ENCODE measurements at regions not wholly inside any gene's neighbourhood (a gene's known extent, or its start where the extent isn't known, plus 50 kb on each side); places are given as distances from the start of the nearest gene placed in this dataset.
"Not testable (repeated sequence)": the region's sequence is repeated elsewhere in the genome, so short reads cannot be mapped to it uniquely, and the experiment has no call there.

- DNase-seq (ENCODE audit: low spot score): no peak
- no peaks in the 10 kb centered on the region for H3K79me2 ChIP-seq (ENCODE audit: insufficient read depth, low read length)
- H3K9me3 ChIP-seq (ENCODE audit: low read length): no peaks in the 10 kb centered on the region
- ChIA-PET POLR2A (no interaction called here), CTCF (ENCODE audit: low intra/inter-chr PET ratio, low total read pairs) (no interaction called here)
- ATAC-seq: no peak
- no peak overlapping the region for H2AFZ ChIP-seq (ENCODE audit: low read length)
- in situ Hi-C loops (cut with HindIII; ENCODE audit: extremely low pct_ligation_motif_present, low pct_unique_long_range_greater_than_20kb) (no loop called here), intact Hi-C loops (cut with micrococcal nuclease; ENCODE audit: unreplicated experiment) (no loop called here)
- no peaks in the 10 kb centered on the region for H3K4me1 ChIP-seq (ENCODE audit: insufficient read depth, low read length)
- H3K9ac ChIP-seq (ENCODE audit: insufficient read depth, low read depth, low read length): no peak overlapping the region
- no TSS peak for BruUV-seq (replicated peaks)
- peaks cover 0 to 2% of the 10 kb centered on the region in 2 experiments; a peak in 2 of 5 replicates for H3K27me3 ChIP-seq (ENCODE audit: control insufficient read depth in 1 of 2, insufficient read depth in 2 of 2, low read length in 2 of 2)
- FAIRE-seq: no peak
- H3K36me3 ChIP-seq (replicated peaks in 1 of 2; ENCODE audit: control insufficient read depth in 1 of 2, insufficient read depth in 2 of 2, low read length in 2 of 2): no peaks in the 10 kb centered on the region
- WGBS (ENCODE audit: low lambda C conversion rate): 19% methylated on average over 4 of the region's 4 CpGs
- no peak overlapping the region for H3K4me3 ChIP-seq (replicated peaks in 1 of 3; ENCODE audit: insufficient read depth in 1 of 3, low read depth in 2 of 3, low read length in 3 of 3)
- H3K4me2 ChIP-seq (ENCODE audit: low read depth, low read length): no peak overlapping the region
- no peak for TF ChIP-seq LBX2 (CRISPR knock-in tag; IDR thresholded peaks at IDR 0.05; ENCODE audit: borderline replicate concordance)
- TF ChIP-seq NR2F1 (CRISPR knock-in tag; IDR thresholded peaks at IDR 0.05): peak in 1 of 2 experiments; percentile 54; a peak in 1 of 4 replicates
- H3K27ac ChIP-seq (ENCODE audit: extremely low read length, insufficient read depth, low read length): no peak overlapping the region
- no peaks in the 10 kb centered on the region for H4K20me1 ChIP-seq (ENCODE audit: insufficient read depth, low read length)
Measured at GRCh38 chr9:107569174-107569573, 79.6 kb upstream of the KLF4 start.

GRCh38 chr9:107568406-107568805 is 78.8 kb upstream of the KLF4 start:
- H3K27ac ChIP-seq (ENCODE audit: extremely low read length, insufficient read depth, low read length); POLR2A ChIA-PET; H3K9ac ChIP-seq (ENCODE audit: insufficient read depth, low read depth, low read length); H3K79me2 ChIP-seq (ENCODE audit: insufficient read depth, low read length); DNase-seq (ENCODE audit: low spot score); H3K27me3 ChIP-seq (ENCODE audit: control insufficient read depth in 1 of 2, insufficient read depth in 2 of 2, low read length in 2 of 2); H2AFZ ChIP-seq (ENCODE audit: low read length); H3K36me3 ChIP-seq (replicated peaks in 1 of 2; ENCODE audit: control insufficient read depth in 1 of 2, insufficient read depth in 2 of 2, low read length in 2 of 2); H3K4me1 ChIP-seq (ENCODE audit: insufficient read depth, low read length); BruUV-seq (replicated peaks); H4K20me1 ChIP-seq (ENCODE audit: insufficient read depth, low read length); intact Hi-C loops (cut with micrococcal nuclease; ENCODE audit: unreplicated experiment); CTCF ChIA-PET (ENCODE audit: low intra/inter-chr PET ratio, low total read pairs); H3K4me3 ChIP-seq (replicated peaks in 1 of 3; ENCODE audit: insufficient read depth in 1 of 3, low read depth in 2 of 3, low read length in 3 of 3); H3K4me2 ChIP-seq (ENCODE audit: low read depth, low read length); ATAC-seq; FAIRE-seq; in situ Hi-C loops (cut with HindIII; ENCODE audit: extremely low pct_ligation_motif_present, low pct_unique_long_range_greater_than_20kb); H3K9me3 ChIP-seq (ENCODE audit: low read length): not testable (repeated sequence)
- WGBS (ENCODE audit: low lambda C conversion rate): 60% methylated on average over 9 of the region's 10 CpGs

Measured in HepG2 (cell line).